ENCODE measurements at regions not wholly inside any gene's neighbourhood (a gene's known extent, or its start where the extent isn't known, plus 50 kb on each side); places are given as distances from the start of the nearest gene placed in this dataset.

GRCh38 chr2:42114091-42114490 is 55.1 kb upstream of the EML4 start:
- ATAC-seq = no peak
- peak overlapping the region in 1 of 2 donors; percentile 65 for H3K27ac ChIP-seq
- TF ChIP-seq, protein P1, sequence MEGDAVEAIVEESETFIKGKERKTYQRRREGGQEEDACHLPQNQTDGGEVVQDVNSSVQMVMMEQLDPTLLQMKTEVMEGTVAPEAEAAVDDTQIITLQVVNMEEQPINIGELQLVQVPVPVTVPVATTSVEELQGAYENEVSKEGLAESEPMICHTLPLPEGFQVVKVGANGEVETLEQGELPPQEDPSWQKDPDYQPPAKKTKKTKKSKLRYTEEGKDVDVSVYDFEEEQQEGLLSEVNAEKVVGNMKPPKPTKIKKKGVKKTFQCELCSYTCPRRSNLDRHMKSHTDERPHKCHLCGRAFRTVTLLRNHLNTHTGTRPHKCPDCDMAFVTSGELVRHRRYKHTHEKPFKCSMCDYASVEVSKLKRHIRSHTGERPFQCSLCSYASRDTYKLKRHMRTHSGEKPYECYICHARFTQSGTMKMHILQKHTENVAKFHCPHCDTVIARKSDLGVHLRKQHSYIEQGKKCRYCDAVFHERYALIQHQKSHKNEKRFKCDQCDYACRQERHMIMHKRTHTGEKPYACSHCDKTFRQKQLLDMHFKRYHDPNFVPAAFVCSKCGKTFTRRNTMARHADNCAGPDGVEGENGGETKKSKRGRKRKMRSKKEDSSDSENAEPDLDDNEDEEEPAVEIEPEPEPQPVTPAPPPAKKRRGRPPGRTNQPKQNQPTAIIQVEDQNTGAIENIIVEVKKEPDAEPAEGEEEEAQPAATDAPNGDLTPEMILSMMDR (IDR thresholded peaks at IDR 0.05) = no peak

DNA sequence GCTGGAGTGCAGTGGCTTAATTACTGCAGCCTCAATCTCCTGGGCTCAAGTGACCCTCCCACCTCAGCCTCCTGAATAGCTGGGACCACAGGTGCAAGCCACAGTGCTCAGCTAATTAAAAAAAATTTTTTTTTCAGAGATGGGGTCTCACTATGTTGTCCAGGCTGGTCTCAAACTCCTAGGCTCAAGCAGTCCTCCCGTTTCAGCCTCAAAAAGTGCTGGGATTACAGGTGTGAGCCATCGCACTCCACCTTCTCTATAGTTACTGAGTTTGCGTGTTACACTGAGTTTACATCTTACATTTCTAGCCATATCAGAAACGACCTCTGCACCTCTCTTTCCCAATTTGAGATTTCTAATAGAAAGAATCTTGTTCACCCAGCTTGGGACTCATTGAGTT is 53.6 kb upstream of the EML4 start:
- DNase-seq (no peak), ATAC-seq (no peak)
- intact Hi-C loops (cut with DNase I) = no loop called here
- H3K27me3 ChIP-seq = no peaks in the 10 kb centered on the region
- TF ChIP-seq, protein P1 (IDR thresholded peaks at IDR 0.05) = no peak
- H3K4me3 ChIP-seq = no peak overlapping the region
- no peak overlapping the region for H3K27ac ChIP-seq
- peaks cover 24 to 68% of the 10 kb centered on the region in 2 donors for H3K4me1 ChIP-seq
- H3K9me3 ChIP-seq = no peaks in the 10 kb centered on the region
- no peaks in the 10 kb centered on the region for H3K36me3 ChIP-seq

More at GRCh38 chr2:42114091-42114490, 55.1 kb upstream of the EML4 start:
- H3K36me3 ChIP-seq = no peaks in the 10 kb centered on the region
- intact Hi-C loops (cut with DNase I) = no loop called here
- peaks cover 24 to 77% of the 10 kb centered on the region in 2 donors for H3K4me1 ChIP-seq
- no peaks in the 10 kb centered on the region for H3K9me3 ChIP-seq
- H3K4me3 ChIP-seq = no peak overlapping the region
- no peak for DNase-seq
- H3K27me3 ChIP-seq = no peaks in the 10 kb centered on the region

- intact Hi-C loops (cut with DNase I) = no loop called here
- Histone ChIP-seq H3K4me1 (peaks cover 24 to 65% of the 10 kb centered on the region in 2 donors), H3K27ac (peak overlapping the region; percentile 78 to 92), H3K4me3 (no peak overlapping the region), H3K9me3 (no peaks in the 10 kb centered on the region), H3K36me3 (no peaks in the 10 kb centered on the region), H3K27me3 (no peaks in the 10 kb centered on the region)
- TF ChIP-seq, protein P1 (IDR thresholded peaks at IDR 0.05) = no peak
- peak; percentile 46 for ATAC-seq
- DNase-seq = no peak
Measured at GRCh38 chr2:42116195-42117181, 52.7 kb upstream of the EML4 start.

- intact Hi-C loops (cut with DNase I) = no loop called here
- TF ChIP-seq, protein P1 (IDR thresholded peaks at IDR 0.05) = no peak
- no peak for ATAC-seq
Measured at GRCh38 chr2:42117182-42117579, 52.0 kb upstream of the EML4 start.

More at GRCh38 chr2:42117182-42117579, 52.0 kb upstream of the EML4 start:
- Histone ChIP-seq H3K27ac (peak overlapping the region; percentile 78 to 92), H3K9me3 (no peaks in the 10 kb centered on the region), H3K27me3 (no peaks in the 10 kb centered on the region), H3K36me3 (no peaks in the 10 kb centered on the region), H3K4me1 (peaks cover 24 to 65% of the 10 kb centered on the region in 2 donors), H3K4me3 (no peak overlapping the region)
- no peak for DNase-seq

All from left lung (tissue), 4 donors.